Caco-2 (cell line): ENCODE measurements at regions not wholly inside any gene's neighbourhood (a gene's known extent, or its start where the extent isn't known, plus 50 kb on each side); places are given as distances from the start of the nearest gene placed in this dataset.

Experiments used
- BruUV-seq: library from RNA; stranded (reverse); fragments of 400-500 nt; replicated peaks from 2 replicates; lab custom pipeline; 2021; lab: Mats Ljungman, UMichigan
- CTCF ChIA-PET: fragments of 300-600 bp; sonication (Branson Sonifier 250); formaldehyde crosslinking; loops from one replicate; lab custom pipeline; 2022; ENCODE audit warnings: antibody characterized with exemption; lab: Charles Lee
- POLR2A ChIA-PET: fragments of 300-600 bp; sonication (Branson Sonifier 250); formaldehyde crosslinking; loops from one replicate; lab custom pipeline; 2022; ENCODE audit warnings: antibody characterized with exemption; lab: Charles Lee
- DNase-seq, 2 experiments: peaks; one replicate each; pipeline versions ENCODE4 v3.0.0 to v3.0.0-alpha.2; 2020 to 2022
- H3K27me3 ChIP-seq: replicated peaks from 2 replicates; pipeline ENCODE4 v1.6.0; 2011; ENCODE audit warnings: low read length; ENCODE audit not compliant: control insufficient read depth, insufficient read depth
- H3K36me3 ChIP-seq: 2 replicates; pipeline ENCODE4 v1.5.1; 2011; ENCODE audit warnings: low read length; ENCODE audit not compliant: control insufficient read depth, insufficient read depth
- H3K4me1 ChIP-seq: fragments of 250-450 bp; sonication (Bioruptor Pico); 2 replicates; pipeline ENCODE4 v1.5.1; 2020; ENCODE audit warnings: mild to moderate bottlenecking
- H3K4me3 ChIP-seq: 2 replicates; pipeline ENCODE4 v1.5.1; 2011; ENCODE audit warnings: low read depth, mild to moderate bottlenecking, control low read depth, low read length
- H3K9me3 ChIP-seq: fragments of 250-450 bp; sonication (Bioruptor Pico); 2 replicates; pipeline ENCODE4 v1.5.1; 2020; ENCODE audit warnings: mild to moderate bottlenecking, moderate library complexity
- H3K27ac Mint-ChIP-seq: one replicate; pipeline ENCODE4 v1.8.0; 2022; ENCODE audit warnings: mixed read lengths; ENCODE audit not compliant: unreplicated experiment
- H3K27me3 Mint-ChIP-seq: one replicate; pipeline ENCODE4 v1.8.0; 2022; ENCODE audit warnings: mixed read lengths; ENCODE audit not compliant: insufficient read depth, unreplicated experiment
- H3K36me3 Mint-ChIP-seq: one replicate; pipeline ENCODE4 v1.8.0; 2022; ENCODE audit warnings: mild to moderate bottlenecking, mixed read lengths; ENCODE audit not compliant: insufficient read depth, unreplicated experiment
- H3K4me1 Mint-ChIP-seq: one replicate; pipeline ENCODE4 v1.8.0; 2022; ENCODE audit warnings: low read depth, mixed read lengths; ENCODE audit not compliant: unreplicated experiment
- H3K4me3 Mint-ChIP-seq: one replicate; pipeline ENCODE4 v1.8.0; 2022; ENCODE audit warnings: mild to moderate bottlenecking, moderate library complexity, mixed read lengths; ENCODE audit not compliant: unreplicated experiment
- H3K9me3 Mint-ChIP-seq: one replicate; pipeline ENCODE4 v1.8.0; 2022; ENCODE audit warnings: mixed read lengths; ENCODE audit not compliant: unreplicated experiment
- intact Hi-C: fragments of 100-400 bp; cut with micrococcal nuclease; formaldehyde crosslinking; loops from one replicate; pipeline ENCODE4 v1.10.0; 2022; ENCODE audit not compliant: unreplicated experiment
- TF ChIP-seq, protein P1 (sequence below), 2 experiments: fragments of 200-600 bp in 1 of 2; IDR thresholded peaks; 1 replicate in 1 of 2; 2 replicates in 1 of 2; pipeline versions ENCODE4 v1.5.1 to v1.8.0; 2011 to 2022; ENCODE audit warnings: antibody characterized with exemption in 1 of 2, control low read depth in 1 of 2, inconsistent platforms in 1 of 2, low read depth in 1 of 2, low read length in 1 of 2, mild to moderate bottlenecking in 1 of 2, moderate library complexity in 1 of 2; ENCODE audit not compliant: insufficient read depth in 1 of 2, severe bottlenecking in 1 of 2, unreplicated experiment in 1 of 2

DNA sequence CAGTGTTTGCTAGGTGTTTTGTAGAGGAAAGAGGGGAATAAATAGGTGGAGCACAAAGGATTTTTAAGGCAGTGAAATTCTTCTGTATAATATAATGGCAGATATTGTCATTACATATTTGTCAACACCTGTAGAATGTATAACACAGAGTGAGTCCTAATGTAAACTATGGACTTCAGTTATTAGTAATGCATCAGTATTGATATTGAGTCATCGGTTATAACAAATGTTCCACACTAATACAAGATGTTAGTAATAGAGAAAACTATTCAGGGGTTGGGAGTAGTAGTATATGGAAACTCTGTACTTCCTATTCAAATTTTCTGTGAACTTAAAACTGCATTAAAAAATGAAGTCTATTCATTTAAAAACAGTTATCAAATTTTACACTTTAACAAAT, 299.2 kb downstream of the UBE3D start:
- intact Hi-C loops: no loop called here
- no peak for DNase-seq
- H3K4me3 ChIP-seq: no peak overlapping the region
- H3K36me3 ChIP-seq: no peaks in the 10 kb centered on the region
- BruUV-seq: no TSS peak
- no peaks in the 10 kb centered on the region for H3K36me3 Mint-ChIP-seq
- ChIA-PET POLR2A (no interaction called here), CTCF (no interaction called here)
- no peaks in the 10 kb centered on the region for H3K4me1 Mint-ChIP-seq
- H3K27me3 ChIP-seq: no peaks in the 10 kb centered on the region
- no peaks in the 10 kb centered on the region for H3K9me3 Mint-ChIP-seq
- TF ChIP-seq, protein P1, sequence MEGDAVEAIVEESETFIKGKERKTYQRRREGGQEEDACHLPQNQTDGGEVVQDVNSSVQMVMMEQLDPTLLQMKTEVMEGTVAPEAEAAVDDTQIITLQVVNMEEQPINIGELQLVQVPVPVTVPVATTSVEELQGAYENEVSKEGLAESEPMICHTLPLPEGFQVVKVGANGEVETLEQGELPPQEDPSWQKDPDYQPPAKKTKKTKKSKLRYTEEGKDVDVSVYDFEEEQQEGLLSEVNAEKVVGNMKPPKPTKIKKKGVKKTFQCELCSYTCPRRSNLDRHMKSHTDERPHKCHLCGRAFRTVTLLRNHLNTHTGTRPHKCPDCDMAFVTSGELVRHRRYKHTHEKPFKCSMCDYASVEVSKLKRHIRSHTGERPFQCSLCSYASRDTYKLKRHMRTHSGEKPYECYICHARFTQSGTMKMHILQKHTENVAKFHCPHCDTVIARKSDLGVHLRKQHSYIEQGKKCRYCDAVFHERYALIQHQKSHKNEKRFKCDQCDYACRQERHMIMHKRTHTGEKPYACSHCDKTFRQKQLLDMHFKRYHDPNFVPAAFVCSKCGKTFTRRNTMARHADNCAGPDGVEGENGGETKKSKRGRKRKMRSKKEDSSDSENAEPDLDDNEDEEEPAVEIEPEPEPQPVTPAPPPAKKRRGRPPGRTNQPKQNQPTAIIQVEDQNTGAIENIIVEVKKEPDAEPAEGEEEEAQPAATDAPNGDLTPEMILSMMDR (IDR thresholded peaks at IDR 0.05; ENCODE audit: insufficient read depth in 1 of 2, low read depth in 1 of 2, low read length in 1 of 2, severe bottlenecking in 1 of 2, unreplicated experiment in 1 of 2): no peak
- H3K4me1 ChIP-seq: no peaks in the 10 kb centered on the region
- H3K27ac Mint-ChIP-seq: no peak overlapping the region
- H3K9me3 ChIP-seq: no peaks in the 10 kb centered on the region
- H3K27me3 Mint-ChIP-seq: peaks cover 4% of the 10 kb centered on the region
- H3K4me3 Mint-ChIP-seq: no peak overlapping the region

DNA sequence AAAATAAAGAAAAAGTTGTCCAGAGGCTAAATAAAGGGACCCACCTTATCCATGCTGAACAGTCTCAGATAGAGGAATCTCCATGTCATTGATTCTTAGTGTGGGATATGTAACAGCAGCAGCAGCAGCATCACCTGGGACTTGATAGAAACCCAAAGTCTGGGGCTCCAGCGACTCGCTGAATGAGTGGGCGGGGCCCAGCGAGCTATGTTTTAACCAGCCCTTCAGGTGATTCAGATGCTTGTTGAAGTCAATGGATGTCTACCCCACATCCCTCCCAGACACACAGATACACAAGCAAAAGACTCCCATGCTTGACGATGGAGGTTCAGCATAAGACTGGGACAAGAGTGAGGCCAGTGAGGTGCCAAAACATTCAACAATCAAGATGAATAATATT, 298.6 kb downstream of the UBE3D start:
- Histone ChIP-seq H3K27me3 (no peaks in the 10 kb centered on the region), H3K4me3 (no peak overlapping the region), H3K36me3 (no peaks in the 10 kb centered on the region), H3K9me3 (no peaks in the 10 kb centered on the region), H3K4me1 (no peaks in the 10 kb centered on the region)
- H3K4me3 Mint-ChIP-seq: no peak overlapping the region
- no peaks in the 10 kb centered on the region for H3K4me1 Mint-ChIP-seq
- CTCF ChIA-PET: no interaction called here
- BruUV-seq: no TSS peak
- TF ChIP-seq, protein P1 (IDR thresholded peaks at IDR 0.05; ENCODE audit: insufficient read depth in 1 of 2, low read depth in 1 of 2, low read length in 1 of 2, severe bottlenecking in 1 of 2, unreplicated experiment in 1 of 2): no peak
- H3K27me3 Mint-ChIP-seq: peaks cover 4% of the 10 kb centered on the region
- DNase-seq: no peak
- intact Hi-C loops: no loop called here
- POLR2A ChIA-PET: no interaction called here
- H3K9me3 Mint-ChIP-seq: no peaks in the 10 kb centered on the region
- H3K36me3 Mint-ChIP-seq: no peaks in the 10 kb centered on the region
- H3K27ac Mint-ChIP-seq: no peak overlapping the region

DNA sequence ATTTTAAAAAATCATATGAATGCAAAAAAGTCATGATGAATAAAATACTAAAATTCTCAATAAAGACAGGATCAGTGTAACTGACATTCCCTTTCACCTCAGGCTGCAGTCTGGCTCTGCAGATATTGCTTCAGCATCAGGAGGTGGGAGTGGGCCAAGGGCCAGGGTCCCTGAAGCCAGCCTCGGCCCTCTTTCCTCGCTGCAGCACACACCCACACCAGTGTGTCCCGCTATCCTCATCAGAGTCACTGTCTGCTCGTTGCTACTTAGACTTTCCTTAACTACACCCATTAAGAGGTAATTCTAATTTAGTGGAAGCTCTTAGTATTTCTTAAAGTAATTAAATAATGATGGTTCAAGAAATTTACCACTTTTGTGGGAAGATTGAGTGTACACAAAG, 298.2 kb downstream of the UBE3D start:
- Histone ChIP-seq H3K27me3 (no peaks in the 10 kb centered on the region), H3K36me3 (no peaks in the 10 kb centered on the region), H3K4me1 (no peaks in the 10 kb centered on the region), H3K9me3 (no peaks in the 10 kb centered on the region), H3K4me3 (no peak overlapping the region)
- no TSS peak for BruUV-seq
- TF ChIP-seq, protein P1 (IDR thresholded peaks at IDR 0.05; ENCODE audit: insufficient read depth in 1 of 2, low read depth in 1 of 2, low read length in 1 of 2, severe bottlenecking in 1 of 2, unreplicated experiment in 1 of 2): no peak
- Mint-ChIP-seq H3K4me3 (no peak overlapping the region), H3K27me3 (peaks cover 4% of the 10 kb centered on the region), H3K4me1 (no peaks in the 10 kb centered on the region), H3K36me3 (no peaks in the 10 kb centered on the region), H3K27ac (no peak overlapping the region), H3K9me3 (no peaks in the 10 kb centered on the region)
- ChIA-PET CTCF (no interaction called here), POLR2A (no interaction called here)
- intact Hi-C loops: no loop called here
- no peak for DNase-seq
